HG03439 (cell line): ENCODE measurements at regions not wholly inside any gene's neighbourhood (a gene's known extent, or its start where the extent isn't known, plus 50 kb on each side); places are given as distances from the start of the nearest gene placed in this dataset.
"Not testable (repeated sequence)": the region's sequence is repeated elsewhere in the genome, so short reads cannot be mapped to it uniquely, and the experiment has no call there.

ENCODE experiments used
- ATAC-seq: cut with Tn5 transposase; IDR thresholded peaks from one replicate; pipeline ENCODE4 v1.9.1; 2021; ENCODE audit warnings: mild to moderate bottlenecking, moderate library complexity; ENCODE audit not compliant: unreplicated experiment

- ATAC-seq = no peak
These were observed 84.1 kb upstream of the DMRT1 start for GRCh38 chr9:757246-757881.

DNA sequence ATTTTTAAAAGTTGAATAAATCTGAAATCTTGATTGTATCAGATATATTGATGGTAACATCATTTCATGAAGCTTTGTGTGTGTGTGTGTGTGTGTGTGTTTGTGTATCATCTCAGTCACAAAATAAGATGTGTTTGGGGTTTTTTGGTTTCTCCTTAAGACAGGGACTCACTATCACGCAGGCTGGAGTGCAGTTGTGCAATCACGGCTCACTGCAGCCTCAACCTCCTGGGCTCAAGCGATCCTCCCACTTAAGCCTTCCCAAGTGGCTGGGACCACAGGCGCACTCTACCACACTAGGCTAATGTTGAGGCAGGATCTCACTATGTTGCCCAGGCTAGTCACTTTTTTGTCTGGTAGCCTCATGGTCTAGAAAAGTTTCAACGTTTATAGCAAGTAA lies 83.4 kb upstream of the DMRT1 start:
- ATAC-seq = no peak

- ATAC-seq = no peak
These were observed 82.0 kb upstream of the DMRT1 start for GRCh38 chr9:759541-759940.

- ATAC-seq = no peak
These were observed 81.3 kb upstream of the DMRT1 start for GRCh38 chr9:759983-760736.

DNA sequence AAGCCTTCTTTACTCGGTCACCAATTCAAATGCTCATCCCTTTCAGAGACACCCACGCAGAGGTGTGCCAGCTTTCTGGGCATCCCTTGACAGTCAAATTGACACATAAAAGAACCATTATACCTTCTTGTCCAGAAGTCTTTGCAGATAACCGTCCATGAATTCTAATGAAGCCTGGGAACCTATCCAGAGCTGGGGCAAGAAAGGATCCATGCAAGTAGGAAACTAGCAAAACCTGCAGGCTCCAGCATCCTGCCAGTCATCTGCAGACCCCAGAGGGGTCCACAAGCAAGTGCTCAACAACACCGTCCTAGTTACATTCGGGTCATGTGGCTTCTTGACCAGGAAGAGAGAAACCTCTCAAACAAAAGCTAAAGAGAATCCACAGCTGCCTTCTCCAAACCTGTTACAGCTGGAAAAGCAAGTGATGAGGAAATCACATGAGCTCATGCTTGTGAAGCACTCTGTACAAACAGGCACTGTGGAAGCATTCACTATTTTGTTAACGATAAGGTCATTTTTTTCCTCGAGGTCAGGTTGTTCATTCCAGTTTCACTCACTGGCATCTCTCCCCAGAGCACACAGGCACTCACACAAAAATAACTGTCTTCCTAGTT lies 80.2 kb upstream of the DMRT1 start:
- ATAC-seq = no peak

DNA sequence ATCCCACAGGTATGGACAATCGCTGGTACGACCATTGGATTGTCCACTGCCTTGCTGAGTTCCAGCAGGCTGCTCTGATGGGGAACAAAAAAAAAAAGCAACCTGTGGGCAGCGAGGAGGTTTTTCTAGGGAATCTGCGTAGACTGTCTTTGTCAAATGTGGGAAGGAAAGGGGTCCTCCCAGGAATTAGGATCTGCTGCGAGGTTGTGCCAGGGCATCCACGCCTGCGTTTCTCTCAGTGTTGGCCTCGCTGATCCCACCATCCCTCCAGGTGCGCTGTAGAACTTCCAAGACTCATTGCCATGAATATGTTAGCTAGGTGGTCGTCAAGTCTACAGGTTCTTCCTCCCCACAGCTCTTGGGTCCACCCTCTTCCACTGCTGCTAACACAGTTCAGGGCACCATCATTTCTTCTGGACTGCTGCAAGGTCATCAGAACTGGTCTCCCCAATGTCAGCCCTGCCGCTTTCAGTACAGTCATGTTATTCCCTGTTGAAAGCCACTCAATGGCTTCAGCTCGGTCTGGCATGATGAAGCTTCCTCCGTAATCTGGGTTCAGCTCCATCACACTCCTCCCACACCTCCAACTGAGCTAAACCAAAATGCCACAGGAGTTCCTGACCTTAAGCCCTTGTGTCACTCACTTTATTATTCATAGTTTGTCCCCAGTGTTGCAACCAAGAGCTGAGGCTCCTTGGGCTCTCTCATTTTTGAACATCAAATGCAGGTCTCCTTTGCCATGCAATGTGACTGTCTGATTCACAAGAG lies 79.5 kb upstream of the DMRT1 start:
- no peak for ATAC-seq

- no peak for ATAC-seq
These were observed 77.8 kb upstream of the DMRT1 start for GRCh38 chr9:763692-764091.

DNA sequence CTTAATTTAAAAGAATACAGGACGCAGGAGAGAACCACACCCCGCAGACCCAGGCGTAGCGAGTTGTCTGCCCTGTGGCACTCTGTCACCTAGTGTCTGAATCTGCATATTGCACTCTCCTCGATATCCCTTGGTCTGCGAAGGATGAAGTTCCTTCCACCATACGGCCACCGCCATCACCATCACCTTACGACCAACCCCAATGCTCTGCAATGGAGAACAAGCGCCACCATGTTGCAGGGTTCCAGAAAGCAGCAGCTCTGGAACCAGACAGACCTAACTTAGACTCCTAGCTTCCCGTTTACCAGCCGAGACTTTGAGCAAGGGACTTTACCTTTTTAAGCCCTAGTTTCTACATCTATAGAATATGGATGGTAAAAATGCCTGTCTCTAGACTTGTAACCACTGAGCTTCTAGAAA lies 77.4 kb upstream of the DMRT1 start:
- ATAC-seq = no peak

DNA sequence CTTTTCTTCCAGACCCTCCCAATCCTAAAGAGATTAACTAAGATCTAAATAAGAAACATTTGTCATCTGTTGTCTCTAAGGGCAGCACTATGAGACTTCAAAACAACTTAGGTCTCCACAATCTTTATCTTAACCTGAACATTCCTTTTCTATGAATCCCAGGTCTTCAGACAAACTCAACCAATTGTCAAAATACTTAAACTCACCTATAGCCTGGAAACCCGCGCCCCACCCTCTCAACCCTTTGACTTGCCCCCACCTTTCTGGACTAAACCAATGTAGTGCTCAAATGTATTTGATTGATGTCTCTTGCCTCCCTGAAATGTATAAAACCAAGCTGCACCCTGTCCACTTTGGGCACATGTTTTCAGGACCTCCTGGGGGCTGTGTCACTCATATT lies 76.5 kb upstream of the DMRT1 start:
- ATAC-seq = no peak

- ATAC-seq = not testable (repeated sequence)
These were observed 74.4 kb upstream of the DMRT1 start for GRCh38 chr9:767061-767561.

DNA sequence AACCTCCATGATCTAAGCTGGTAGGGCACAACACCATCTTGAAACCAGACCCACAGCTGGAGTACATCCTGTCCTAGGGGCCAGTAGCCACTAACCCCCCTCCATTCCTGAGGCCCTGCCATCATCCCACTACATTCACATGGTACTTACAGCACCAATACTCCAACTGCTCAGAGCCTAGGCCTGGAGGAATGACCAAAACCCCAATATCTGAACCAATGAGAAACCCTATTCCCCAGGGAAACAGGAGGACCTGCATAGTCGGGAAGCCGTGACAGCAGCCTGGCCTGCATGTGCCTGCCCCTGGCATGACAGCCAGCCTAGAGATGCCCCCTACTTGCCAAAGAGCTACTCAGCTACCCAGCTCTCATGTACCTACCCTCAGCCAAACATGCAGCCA lies 65.4 kb upstream of the DMRT1 start:
- ATAC-seq = no peak

DNA sequence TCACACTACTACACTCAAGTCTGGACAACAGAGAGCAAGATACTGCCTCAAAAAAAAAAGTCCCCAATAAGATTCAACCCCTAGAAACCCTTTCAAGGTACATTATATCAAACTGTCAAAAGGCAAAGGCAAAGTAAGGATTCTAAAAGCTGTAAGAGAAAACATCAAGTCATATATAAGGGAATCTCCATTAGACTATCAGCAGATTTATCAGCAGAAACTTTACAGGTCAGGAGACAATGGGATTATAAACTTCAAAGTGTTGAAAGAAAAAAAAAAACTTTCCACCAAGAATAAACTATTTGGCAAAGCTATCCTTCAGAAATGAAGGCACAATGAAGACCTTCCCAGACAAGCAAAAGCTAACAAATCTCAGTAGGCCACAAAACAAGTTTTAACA lies 63.5 kb upstream of the DMRT1 start:
- ATAC-seq = no peak

DNA sequence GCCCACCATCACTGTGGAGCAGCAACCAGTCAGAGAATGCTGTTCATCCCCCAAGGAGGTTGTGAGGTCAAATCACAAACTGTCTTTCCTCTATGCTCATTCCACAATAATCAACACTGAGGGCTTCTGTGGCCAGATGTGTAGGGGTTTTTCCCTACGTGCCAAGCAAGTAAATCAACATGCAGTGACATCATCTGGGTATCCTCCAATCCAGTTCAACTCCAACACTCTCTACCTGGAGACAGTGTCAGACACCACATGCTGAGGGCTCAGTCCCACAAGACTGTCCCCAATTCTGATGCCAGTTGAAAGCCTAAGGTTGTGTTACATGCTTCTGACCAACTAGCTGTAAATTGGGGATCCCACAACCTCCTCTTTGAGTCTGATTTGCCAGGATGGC lies 57.3 kb upstream of the DMRT1 start:
- ATAC-seq = no peak

GRCh38 chr9:784916-785315 lies 56.6 kb upstream of the DMRT1 start:
- no peak for ATAC-seq

- no peak for ATAC-seq
These were observed 55.5 kb upstream of the DMRT1 start for GRCh38 chr9:785997-786396.

DNA sequence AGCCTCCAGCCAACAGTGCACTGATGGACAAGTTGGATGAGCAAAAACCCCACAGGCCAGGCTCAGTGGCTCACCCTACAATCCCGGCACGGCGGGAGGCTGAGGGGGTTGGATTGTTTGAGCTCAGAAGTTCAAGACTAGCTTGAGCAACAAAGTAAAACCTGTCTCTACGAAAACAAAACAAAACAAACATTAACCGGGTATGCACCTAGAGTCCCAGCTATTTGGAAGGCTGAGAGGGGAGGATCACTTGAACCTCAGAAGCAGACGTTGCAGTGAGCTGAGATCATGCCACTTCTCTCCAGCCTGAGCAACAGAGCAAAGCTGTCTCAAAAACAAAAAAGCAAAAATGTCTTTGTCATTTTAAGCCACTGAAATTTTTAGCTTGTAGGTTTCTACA lies 55.1 kb upstream of the DMRT1 start:
- no peak for ATAC-seq

- ATAC-seq = no peak
These were observed 52.7 kb upstream of the DMRT1 start for GRCh38 chr9:788777-789176.
